HG02588 (cell line): ENCODE measurements at regions not wholly inside any gene's neighbourhood (a gene's known extent, or its start where the extent isn't known, plus 50 kb on each side); places are given as distances from the start of the nearest gene placed in this dataset.

Experiments
- ATAC-seq: cut with Tn5 transposase; IDR thresholded peaks from one replicate; pipeline ENCODE4 v1.9.1; 2021; ENCODE audit warnings: mild to moderate bottlenecking, moderate library complexity; ENCODE audit not compliant: unreplicated experiment

GRCh38 chr10:83248106-83248631 is 891.1 kb upstream of the GHITM start:
- ATAC-seq = no peak

DNA sequence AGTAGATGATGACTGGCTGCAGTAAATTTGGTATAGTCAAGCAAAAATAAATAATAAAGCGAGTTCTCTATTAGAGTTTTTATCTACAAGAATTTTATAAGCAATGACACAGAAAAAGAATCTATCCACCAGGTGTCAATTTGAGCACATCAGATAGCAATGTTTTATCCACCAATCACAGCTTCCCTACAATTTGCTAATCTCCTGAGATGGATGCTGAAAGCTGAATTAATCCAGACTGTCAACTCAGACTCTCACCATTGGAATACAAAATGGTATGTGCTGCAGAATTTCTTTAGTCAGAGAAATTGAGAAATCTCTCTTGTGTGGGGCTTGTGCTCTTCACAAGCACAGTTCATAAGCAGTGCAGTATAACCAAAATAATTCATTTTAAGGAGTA is 888.9 kb upstream of the GHITM start:
- no peak for ATAC-seq

DNA sequence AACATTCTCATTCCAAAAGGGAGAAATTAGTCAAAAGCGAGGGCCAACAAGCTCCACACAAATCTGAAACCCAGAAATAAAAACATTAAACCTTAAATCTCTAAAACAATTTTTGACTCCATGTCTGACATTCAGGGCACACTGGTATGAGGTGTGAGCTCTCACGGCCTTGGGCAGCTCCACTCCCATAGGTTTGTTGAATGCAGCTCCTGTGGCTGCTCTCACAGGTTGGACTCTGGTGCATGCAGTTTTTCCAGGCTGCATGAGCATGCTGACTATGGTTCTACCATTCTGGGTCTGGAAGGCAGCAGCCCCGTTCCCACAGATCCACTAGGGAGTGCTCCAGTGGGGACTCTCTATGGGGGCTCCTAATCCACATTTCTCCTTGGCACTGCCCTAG is 887.1 kb upstream of the GHITM start:
- ATAC-seq = no peak

DNA sequence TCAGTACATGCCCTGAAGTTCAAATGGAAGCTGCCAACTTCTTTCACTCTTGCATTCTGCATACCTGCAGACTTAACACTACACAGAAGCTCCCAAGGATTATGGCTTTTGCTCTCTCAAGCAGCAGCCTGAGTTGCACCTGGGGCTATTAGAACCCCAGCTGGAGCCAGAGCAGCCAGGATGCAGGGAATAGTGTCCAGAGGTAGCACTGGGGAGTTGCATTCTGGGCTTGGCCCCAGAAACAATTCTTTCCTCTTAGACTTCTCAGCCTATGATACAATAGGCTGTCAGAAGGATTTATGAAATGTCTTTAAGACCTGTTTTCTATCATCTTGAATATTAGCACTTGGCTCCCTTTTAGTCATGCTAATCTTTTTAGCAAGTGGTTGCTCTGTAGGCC is 886.7 kb upstream of the GHITM start:
- ATAC-seq = no peak

DNA sequence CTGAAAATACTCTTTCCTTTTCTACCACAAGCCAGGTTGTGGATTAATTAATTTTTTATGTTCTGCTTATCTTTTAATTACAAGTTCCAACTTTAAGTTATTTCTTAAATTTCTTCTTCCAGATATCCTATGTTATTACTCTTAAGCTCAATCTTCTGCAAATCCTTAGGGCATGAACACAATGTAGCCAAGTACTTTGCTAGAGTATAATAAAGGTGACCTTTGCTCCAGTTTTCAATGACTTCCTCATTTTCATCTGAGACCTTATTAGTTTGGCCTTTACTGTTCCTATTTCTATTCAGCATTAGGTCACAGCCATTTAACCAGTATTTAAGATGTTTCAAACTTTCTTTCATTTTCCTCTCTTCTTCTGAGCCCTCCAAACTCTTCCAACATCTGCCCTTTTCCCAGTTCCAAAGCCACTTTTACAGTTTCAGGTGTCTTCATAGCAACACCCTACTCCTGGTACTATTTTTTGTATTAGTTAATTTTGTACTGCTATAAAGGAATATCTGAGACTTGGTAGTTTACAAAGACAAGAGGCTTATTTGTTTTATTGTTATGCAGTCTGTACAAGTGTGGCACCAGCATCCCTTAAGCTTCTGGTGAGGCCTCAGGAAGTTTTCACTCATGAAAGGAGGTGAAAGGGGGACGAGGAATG is 886.2 kb upstream of the GHITM start:
- no peak for ATAC-seq

DNA sequence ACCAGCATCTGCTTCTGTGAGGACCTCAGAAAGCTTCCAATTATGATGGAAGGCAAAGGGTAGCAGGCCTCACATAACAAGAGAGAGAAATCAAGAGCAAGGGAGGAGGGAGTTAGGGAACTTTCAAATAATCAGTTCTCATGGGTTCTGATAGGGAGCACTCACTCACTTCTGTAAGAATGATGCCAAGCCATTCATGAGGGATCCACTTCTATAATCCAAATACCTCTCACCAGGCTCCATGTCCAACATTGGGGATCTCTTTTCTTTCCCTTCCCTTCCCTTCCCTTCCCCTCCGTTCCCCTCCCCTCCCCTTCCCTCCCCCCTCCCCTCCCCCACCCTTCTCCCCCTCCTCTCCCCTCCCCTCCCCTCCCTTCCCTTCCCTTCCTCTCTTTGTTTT is 884.6 kb upstream of the GHITM start:
- no peak for ATAC-seq

- no peak for ATAC-seq
Observed at GRCh38 chr10:83262434-83262833, 876.9 kb upstream of the GHITM start.

- no peak for ATAC-seq
Observed at GRCh38 chr10:83272666-83273434, 866.5 kb upstream of the GHITM start.

DNA sequence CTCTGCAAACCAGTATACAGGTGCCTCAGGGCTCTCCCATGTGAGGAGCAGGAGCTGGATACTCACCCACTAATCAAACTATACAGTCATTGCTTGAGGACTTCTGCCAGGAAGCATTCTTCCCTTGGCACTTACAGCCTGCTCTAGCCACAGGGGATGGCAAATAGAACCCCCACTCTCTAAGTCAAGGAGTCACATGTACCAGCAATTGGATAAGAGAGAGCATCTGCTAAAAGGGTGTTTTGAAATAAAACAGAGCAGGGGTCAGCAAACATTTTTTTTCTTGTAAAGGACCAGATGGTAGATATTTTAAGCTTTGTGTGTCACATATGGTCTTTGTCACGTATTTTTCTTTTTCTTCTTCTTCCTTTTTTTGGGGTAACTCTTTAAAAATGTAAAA is 865.2 kb upstream of the GHITM start:
- ATAC-seq = no peak

DNA sequence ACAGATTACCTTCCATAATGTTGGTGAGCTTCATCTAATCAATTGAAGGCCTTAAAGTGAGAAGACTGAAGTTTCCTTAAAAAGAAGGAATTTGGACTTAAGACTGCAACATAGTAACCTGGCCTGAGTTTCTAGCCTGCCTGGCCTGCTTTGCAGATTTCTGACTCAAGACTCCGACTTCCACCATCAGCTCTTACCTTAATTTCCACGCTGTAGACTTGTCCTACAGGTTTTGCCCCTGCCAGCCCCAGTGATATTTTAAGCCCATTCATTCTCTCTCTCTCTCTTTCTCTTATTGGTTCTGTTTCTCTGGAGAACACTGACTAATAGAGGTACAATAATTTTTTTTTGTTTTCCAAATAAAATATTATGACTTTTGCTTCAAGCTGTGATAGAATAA is 862.3 kb upstream of the GHITM start:
- no peak for ATAC-seq

- ATAC-seq = no peak
Observed at GRCh38 chr10:83283151-83283550, 856.2 kb upstream of the GHITM start.

- no peak for ATAC-seq
Observed at GRCh38 chr10:83287374-83287773, 851.9 kb upstream of the GHITM start.

DNA sequence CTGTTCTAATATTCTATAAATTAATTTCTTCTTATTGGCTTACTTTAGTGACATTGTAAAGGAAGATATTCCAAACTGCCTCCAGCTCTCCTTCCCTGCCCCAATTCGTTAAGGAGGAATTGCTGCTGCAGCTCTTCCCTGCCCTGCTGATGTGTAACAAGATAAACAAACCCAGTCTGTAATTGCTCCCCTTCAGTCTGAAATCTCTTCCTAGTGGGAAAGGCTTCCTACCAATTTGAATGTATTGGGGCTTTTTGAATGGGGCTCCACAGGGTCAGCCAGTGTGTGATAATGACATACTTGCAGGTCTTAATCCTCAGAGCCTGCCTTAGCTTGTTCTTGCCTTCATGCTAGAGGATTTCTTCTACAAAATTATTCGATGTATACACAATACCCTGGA is 849.9 kb upstream of the GHITM start:
- ATAC-seq = no peak

DNA sequence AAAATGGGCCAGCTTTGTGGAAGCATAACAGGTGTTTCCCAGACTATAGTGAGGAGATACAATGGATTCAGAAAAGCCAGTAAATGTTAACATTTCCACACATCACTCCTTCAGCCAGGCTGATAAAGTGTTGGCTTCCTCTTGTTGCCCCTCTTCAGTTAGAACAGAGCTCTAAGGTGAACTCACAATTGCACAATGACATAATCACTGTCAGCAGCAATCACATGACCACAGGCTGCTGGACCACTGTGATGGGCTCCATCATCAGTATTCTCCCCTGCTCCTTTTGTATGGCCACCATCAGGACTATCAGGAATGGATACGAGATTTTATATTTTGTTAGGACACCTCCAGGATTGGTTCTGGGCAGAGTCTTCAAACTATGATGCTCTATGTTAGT is 849.4 kb upstream of the GHITM start:
- no peak for ATAC-seq

- no peak for ATAC-seq
Observed at GRCh38 chr10:83301732-83302131, 837.6 kb upstream of the GHITM start.

GRCh38 chr10:83302623-83303022 is 836.7 kb upstream of the GHITM start:
- ATAC-seq = no peak

GRCh38 chr10:83310688-83311087 is 828.6 kb upstream of the GHITM start:
- no peak for ATAC-seq

GRCh38 chr10:83312570-83312969 is 826.7 kb upstream of the GHITM start:
- no peak for ATAC-seq

- no peak for ATAC-seq
Observed at GRCh38 chr10:83332690-83333089, 806.6 kb upstream of the GHITM start.

GRCh38 chr10:83333566-83333965 is 805.7 kb upstream of the GHITM start:
- no peak for ATAC-seq

DNA sequence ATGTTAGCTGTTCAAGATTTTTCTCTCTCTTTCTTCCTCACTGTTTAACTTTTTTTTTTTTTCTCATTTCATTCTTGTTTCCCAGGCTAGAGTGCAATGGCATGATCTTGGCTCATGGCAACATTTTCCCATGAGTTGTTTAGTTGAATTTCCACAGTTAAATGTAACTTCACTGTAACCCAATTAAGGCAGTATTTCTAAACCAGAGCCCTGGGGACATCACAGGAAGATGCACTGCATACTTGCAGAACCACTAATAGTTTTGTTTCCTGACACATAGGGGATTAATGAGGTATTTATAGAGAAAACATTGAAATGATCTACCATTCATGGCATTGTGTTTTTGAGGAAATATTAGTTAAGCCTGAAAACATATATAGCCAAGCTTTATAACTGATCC is 795.6 kb upstream of the GHITM start:
- no peak for ATAC-seq

- ATAC-seq = no peak
Observed at GRCh38 chr10:83346266-83346910, 792.9 kb upstream of the GHITM start.
